ENCODE measurements at regions not wholly inside any gene's neighbourhood (a gene's known extent, or its start where the extent isn't known, plus 50 kb on each side); places are given as distances from the start of the nearest gene placed in this dataset.

DNA sequence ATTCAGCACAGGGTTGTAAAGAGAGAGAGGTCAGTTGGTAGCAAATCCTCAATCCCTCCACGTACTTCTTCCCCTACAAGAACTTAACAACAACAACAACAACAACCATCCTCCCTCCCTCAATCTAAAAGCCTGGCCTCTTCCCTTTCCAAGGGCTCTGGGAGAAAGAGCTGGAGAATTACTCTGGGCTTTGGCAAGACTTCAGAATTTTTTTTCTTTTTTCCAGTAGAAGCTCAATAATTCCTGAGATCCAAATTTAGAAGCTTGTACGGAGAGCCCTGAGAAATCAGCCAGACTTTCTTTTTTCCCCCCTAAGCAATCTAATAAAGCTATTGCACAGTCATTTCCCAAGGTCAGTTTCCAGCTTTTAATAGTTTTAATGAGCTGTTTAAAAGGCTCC is 95.8 kb upstream of the CACNA2D3 start:
- DNase-seq (ENCODE audit: low spot score in 2 of 2) (no peak), FAIRE-seq (no peak)

DNA sequence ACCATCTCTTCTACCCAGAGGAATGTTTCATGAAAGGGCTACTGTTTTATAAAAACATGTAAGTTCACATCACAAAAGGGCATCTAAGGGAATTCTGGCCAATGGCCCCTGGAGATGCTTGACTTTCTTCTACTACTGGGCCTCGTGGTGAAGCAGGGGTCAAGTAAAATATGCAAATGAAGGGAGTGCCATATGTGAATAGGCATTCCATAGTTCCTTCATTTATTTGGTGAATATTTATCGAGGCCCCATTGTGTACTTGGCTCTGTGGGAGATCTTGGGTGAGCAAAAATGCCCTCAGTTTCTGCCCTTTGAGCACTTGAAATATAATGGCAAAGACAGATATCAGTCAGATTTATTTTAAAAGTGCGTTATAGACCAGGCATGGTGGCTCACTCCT is 101.3 kb upstream of the CACNA2D3 start:
- FAIRE-seq (no peak), DNase-seq (ENCODE audit: low spot score in 2 of 2) (no peak)

DNA sequence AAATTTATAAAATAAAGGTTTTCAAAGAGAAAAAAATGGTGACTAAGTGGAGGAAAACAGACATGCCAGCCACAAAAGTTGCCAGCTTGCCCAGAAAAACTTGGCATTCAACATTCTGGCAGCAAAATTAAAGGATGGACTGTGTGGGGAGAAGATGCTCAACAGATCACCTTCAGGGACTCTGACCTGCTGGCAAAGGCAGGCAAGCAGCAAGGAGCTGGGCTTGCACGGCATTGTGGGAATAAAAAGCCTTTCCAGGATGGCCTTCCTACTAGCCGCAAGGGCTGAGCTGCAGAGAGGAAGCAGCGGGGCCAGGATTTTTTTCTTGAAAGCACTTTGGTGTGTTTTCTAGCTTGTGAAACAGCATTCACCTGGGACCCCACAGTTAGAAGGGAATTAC is 101.9 kb upstream of the CACNA2D3 start:
- FAIRE-seq: no peak
- DNase-seq (ENCODE audit: low spot score in 2 of 2): no peak

- FAIRE-seq (no peak), DNase-seq (ENCODE audit: low spot score in 2 of 2) (no peak)
These were observed 108.3 kb upstream of the CACNA2D3 start for GRCh38 chr3:54014067-54014466.

DNA sequence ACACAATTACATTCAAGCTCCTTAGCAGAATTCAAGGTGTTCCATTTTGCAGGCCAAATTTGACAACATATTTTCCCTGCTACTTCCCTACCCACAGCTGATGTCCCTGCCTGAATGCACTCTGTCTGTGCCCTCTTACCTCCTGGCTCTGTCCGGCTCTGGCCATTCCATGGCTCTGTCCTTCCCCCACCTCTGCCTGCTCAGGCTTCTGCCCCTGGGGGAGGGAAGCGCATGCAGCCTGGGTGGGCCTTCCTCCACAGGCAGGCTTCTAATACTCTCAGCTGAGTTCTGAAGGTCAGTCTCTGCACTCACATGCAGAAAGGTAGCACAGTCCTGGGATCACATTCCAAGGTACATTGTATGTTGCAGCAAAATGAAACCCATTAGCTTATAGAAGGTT is 113.6 kb upstream of the CACNA2D3 start:
- DNase-seq (ENCODE audit: low spot score in 2 of 2) (no peak), FAIRE-seq (no peak)

DNA sequence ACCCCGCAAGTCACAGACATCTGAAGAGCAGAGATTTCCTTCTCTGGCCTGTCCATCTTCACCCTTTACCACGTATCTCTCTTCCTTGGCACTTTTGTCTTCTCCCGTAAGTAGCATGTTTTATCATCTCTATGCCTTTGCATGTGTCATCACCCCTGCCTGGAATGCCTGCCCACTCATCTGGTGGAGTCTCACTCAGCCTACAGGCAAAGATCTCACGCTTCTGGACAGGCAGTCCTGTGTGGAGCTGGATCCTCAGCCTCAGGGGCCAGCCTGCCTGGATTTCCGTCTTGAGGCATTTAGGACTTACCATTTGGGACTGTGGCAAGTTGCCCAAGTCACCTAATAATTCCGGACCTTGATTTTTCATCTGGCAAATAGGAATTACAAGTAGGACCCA is 114.3 kb upstream of the CACNA2D3 start:
- DNase-seq (ENCODE audit: low spot score in 2 of 2): peak in 1 of 2 donors; percentile 27
- no peak for FAIRE-seq

GRCh38 chr3:54004335-54004734 is 112.7 kb upstream of the SELENOK start:
- DNase-seq (ENCODE audit: low spot score in 2 of 2) (no peak), FAIRE-seq (no peak)

DNA sequence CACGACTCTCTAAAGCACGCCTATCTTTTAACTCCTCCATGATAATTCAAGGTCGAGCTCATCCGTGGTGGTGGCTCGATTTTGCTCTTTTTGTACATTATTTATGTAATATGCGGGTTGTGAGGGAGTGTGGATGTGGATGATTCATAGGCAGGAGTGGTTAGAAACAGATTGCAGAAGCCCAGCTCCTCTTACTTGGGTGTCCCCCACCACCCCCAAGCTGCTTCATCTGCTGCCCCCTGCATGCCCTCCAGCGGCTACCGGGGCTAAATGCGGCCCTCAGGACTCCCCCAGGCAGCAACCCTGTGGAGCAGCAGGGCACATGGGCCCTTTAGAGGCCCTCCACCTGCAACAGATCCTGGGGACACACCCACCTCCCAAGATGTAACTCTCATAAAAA is 111.5 kb upstream of the SELENOK start:
- no peak for FAIRE-seq
- DNase-seq (ENCODE audit: low spot score in 2 of 2): no peak

GRCh38 chr3:53999725-54000124 is 108.1 kb upstream of the SELENOK start:
- DNase-seq (ENCODE audit: low spot score in 2 of 2): no peak
- no peak for FAIRE-seq

DNA sequence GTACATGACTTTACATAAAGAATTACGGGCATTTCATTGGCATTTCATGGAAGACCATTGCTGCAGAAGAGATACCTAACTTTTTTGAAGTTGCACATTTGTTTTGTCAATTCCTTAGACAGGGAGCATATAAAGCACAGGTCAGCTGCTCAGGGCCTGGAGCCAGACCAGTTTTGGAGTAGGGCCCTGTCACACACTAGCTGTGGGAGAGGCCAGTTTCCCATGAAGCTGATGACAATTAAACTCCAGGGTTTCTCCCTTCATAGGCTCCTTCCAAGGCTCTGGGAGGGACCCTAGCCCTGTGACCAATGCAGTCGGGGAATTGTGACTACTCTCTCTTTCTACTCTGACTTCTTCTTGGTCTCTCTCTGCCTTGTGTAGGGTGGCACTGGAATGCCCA is 107.3 kb upstream of the SELENOK start:
- DNase-seq (ENCODE audit: low spot score in 2 of 2): no peak
- no peak for FAIRE-seq

DNA sequence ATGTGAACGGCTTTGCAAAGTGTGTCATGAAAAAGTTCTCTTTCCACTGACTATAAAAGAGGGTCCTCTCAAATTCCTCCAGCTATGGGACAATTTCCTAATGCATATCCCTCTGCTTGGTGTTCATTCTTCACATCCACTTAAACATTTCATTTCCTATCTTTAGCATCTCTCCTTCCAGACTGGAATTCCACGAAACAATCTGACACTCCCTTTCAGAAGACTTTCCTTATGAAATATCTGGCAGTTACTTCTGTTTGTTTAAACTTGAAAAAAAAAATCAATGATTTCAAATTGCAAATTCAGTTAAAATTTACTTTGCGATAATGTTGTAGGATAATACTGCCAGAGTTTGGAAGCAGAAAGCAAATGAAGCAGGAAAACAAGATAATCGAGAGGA is 105.8 kb upstream of the SELENOK start:
- no peak for DNase-seq (ENCODE audit: low spot score in 2 of 2)
- FAIRE-seq: no peak

DNA sequence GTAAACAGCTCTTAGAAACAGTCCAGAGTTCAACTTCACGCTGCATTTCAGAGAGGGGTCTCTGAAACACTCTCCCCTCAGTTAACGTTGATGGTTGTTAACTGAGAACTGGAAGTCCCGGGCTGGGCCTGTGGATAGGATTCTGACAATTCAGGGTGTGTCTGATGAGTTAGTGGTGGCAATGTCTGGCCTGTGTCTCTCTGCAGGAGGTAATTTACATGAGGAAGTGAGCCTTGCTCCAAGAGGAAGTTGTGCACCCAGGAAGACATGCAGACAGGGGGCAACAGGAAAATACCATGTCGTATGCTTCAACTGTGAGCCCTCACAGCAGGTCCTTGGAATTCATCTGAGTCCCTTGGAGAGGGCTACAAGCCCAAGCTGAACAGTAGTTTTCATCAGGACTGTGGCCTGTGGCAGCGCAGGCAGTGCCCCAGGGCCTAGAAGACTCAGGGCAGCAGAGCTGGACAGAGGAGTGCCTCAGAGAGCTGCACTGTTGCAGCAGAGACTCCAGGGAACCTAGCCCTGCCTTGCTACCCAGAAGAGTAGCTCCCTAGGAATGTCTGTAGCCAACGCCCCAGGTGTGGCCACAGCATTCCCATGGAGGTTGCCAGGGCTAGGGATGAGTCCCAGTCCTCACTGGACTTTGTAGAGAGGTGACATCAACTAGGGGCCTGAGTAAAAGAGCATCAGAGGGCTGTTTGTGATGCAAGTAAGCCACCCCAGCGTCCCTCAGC is 104.6 kb upstream of the SELENOK start:
- no peak for DNase-seq (ENCODE audit: low spot score in 2 of 2)
- no peak for FAIRE-seq

DNA sequence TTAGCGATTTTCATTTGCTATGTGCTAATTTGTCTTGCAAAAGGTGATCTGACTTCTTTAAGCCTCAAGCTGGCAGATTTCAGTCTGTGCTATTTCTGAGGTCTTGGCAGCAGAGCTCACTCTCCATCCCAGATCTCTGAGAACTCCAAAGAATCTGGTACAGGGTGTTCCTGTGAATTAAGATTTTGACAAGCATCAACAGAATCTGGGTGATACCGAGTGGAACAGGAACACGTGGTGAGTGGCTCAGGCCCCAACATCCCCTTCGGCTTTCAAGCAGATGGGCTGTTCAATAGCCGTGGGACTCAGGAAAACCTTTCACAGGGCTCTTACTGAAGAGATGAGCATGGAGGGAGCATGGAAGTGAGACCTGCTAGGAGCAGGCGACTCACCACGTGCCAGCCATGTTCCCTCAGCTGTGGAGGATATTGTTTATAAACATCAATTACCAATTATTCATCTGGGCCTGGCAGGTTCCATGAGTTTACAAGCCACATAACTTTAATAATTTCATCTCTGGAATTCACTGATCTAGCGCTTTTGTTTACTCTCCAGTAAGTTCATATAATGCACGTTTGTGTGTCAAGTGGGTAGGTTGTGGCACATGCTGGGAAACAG is 103.4 kb upstream of the SELENOK start:
- FAIRE-seq (no peak), DNase-seq (ENCODE audit: low spot score in 2 of 2) (no peak)

DNA sequence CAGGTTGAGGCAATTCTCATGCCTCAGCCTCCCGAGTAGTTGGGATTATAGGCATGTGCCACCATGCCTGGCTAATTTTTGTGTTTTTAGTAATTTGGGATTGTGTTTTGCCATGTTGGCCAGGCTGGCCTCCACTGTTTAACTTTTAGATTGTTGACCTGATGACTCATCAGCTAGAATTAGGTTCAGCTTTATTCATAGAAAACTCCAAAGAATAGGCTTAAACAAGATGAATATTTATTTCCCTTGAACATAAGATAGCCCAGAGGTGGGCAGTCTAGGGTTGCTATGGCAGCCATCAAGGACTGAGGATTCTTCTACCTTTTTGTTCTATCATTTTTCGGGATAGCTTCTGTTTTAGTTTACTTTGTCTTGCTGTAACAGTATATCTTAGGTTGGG is 99.6 kb upstream of the SELENOK start:
- no peak for DNase-seq (ENCODE audit: low spot score in 2 of 2)

DNA sequence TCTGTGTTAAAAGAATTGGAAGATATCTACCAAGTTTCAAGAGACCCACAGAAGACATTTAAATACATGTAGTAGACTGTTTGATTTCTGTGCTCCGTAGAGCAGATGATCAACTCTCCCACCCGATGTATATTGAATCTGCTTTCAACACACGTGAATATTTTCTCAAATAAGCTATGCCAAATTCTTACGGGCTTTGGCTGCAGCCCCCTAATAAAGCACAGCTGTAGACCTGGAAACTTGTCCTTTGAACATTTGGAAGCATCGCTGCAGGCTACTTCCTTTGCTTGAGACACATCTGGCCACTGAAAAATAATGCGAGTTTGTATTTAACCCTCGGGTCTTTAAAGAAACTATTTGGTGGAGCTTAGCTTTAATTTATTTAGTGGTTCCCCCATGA is 98.3 kb upstream of the SELENOK start:
- DNase-seq (ENCODE audit: low spot score in 2 of 2) (no peak), FAIRE-seq (no peak)

More for the DNA sequence above, 99.6 kb upstream of the SELENOK start:
- no peak for FAIRE-seq

DNA sequence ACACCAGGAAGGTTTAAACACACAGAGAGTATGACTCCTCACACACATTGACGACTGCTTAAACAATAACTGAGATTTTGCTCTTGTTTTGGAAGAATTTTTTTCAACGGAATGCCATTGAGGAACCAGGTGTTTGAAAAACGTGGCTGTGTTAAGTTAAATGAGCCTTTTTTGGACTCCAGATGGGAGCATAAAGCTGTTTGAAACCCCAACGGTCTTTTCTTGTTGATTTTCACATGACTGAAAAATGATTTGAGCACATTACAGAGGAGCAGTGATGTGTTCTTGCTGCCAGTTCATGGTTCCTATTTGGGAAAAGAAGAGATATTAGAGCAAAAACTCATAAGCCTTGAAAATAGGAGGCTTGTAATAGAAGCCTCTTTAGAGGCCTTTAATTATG is 97.8 kb upstream of the SELENOK start:
- FAIRE-seq (no peak), DNase-seq (ENCODE audit: low spot score in 2 of 2) (no peak)

GRCh38 chr3:53978386-53978785 is 86.7 kb upstream of the SELENOK start:
- FAIRE-seq (no peak), DNase-seq (ENCODE audit: low spot score in 2 of 2) (no peak)

- DNase-seq (ENCODE audit: low spot score in 2 of 2) (no peak), FAIRE-seq (no peak)
These were observed 83.7 kb upstream of the SELENOK start for GRCh38 chr3:53975382-53975781.

GRCh38 chr3:53974324-53974723 is 82.7 kb upstream of the SELENOK start:
- FAIRE-seq (no peak), DNase-seq (ENCODE audit: low spot score in 2 of 2) (no peak)

DNA sequence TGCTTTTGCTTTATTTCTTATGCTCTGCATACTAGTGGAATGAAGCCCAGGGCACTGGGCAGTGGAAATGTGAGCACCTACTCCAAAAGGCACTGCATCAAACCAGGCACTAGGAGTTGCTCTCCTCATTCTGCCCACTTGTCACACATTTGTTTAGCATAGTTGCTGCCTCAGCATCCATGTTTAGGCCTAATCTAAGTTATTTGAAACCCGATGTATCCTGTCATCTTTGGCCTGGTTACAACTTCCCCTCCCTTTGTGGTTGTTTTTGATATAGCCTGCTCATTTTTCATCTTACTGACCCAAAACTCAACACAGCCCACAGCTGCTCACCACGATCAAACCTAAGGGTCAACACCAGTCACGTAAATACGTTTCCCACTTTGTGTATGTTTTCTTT is 82.2 kb upstream of the SELENOK start:
- no peak for DNase-seq (ENCODE audit: low spot score in 2 of 2)
- FAIRE-seq: no peak

GRCh38 chr3:53970661-53971060 is 79.0 kb upstream of the SELENOK start:
- FAIRE-seq: no peak
- DNase-seq (ENCODE audit: low spot score in 2 of 2): no peak

DNA sequence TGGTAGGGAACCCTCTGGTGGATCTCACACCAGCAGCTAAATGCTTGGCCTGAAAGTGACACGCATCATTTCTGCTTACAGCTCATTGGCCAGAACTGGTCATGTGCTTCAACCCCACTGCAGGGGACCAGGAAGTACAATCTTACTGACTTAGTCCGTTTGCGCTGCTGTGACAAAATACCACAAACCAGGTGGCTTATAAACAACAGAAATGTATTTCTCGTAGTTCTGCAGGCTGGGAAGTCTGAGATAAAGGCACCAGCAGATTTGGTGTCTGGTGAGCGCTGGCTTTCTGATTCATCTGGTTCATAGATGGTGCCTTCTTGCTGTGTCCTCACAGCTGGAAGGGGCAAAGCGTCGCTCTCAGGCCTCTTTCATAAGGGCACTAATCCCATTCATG is 77.4 kb upstream of the SELENOK start:
- FAIRE-seq: no peak
- no peak for DNase-seq (ENCODE audit: low spot score in 2 of 2)

DNA sequence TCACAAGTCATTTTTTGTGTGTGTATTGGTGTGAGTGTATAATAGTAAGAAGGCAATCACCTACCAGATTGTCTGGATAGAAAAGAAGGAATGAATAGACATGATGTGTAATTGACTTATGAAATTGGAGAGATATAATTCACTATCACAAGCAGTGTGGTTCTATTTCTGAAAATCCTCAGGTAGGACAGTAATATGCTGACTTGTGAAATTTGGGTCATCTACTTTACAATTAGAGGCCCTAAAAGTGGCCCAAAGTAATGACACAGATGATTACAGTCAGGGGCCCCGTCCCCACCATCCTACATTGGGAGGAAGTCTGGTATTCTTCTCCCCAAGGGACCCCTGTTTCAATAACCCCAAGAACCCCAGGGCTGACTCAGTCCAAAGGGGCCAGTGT is 73.6 kb upstream of the SELENOK start:
- DNase-seq (ENCODE audit: low spot score in 2 of 2): no peak
- no peak for FAIRE-seq
